ENCODE measurements at regions not wholly inside any gene's neighbourhood (a gene's known extent, or its start where the extent isn't known, plus 50 kb on each side); places are given as distances from the start of the nearest gene placed in this dataset.
A peak's percentile ranks its signal among the peaks of the same experiment; 100 is the strongest.

DNA sequence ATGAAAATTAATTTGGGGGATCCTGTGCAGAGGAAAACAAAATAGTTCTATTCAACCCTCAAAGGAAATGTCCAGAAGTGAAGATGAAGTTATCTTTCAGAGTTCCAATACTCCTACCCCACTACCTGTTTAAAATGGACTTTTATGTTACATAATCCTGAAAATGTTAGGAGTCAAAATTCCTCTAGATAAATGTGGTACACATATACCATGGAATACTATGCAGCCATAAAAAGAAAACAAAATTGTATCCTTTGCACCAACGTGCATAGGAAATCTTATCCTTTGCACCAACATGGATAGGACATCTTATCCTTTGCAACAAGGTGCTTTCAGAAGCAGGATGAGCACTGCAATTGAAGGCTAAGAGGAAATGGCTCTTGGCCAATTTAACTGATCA lies 245.2 kb downstream of the LTN1 start:
- DNase-seq = no peak

DNA sequence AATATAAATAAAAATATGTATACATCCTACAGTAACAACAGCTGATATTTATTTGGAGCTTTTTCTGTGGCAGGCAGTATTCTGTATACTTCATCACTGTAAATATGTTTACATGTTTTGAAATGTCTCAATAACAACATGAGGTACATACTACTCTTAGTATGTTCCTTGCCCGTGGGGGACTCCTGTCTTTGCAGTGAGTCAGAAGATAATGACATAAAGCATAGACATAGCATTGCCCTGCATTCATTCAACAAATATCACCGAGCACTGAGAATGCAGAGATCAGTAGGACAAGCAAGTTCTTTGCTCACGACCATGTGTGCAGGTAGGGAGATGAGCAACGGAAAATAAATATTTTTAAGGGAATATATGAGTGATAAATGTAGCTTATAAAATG lies 246.5 kb downstream of the LTN1 start:
- no peak for DNase-seq

DNA sequence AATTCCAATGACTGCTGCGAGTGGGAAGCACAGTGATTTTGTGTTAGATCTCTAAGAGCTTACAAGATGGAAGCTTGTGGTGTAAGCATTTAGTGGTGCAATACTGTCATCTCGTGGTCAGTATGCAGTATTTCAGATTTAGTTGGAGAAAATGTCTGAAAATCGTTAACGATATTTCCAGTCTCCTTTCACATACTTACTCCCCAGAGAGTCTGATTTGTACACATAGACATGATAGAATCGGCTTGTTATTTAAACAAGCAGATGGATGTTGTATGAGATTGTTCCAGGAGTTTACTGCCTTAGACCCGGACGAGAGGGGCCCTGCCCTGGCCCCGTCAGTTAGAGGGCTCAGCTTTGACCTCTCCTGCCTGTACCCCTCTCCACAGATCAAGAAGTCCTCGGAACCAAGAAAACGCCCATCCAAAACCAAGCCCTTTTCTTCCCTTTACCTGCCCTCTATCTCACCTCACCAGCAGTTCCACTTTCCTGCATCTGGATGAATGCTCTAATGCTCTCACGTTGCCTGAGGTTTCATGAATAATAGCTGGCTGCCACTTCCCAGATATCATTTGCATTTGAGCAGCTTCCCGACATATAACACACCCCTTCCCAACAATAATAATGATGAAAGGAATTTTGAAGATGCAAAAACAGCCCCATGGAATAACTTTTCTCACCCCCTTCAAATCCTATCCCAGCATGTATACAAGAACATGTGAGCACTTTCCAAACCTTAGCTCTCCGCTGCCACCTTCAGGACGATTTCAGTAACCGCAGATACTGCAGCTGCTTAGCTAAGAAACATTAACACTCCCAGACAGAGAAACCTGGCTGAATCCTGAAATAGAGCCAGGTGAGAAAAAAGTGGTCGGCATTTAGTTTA lies 247.3 kb downstream of the LTN1 start:
- DNase-seq = peak; percentile 66

DNA sequence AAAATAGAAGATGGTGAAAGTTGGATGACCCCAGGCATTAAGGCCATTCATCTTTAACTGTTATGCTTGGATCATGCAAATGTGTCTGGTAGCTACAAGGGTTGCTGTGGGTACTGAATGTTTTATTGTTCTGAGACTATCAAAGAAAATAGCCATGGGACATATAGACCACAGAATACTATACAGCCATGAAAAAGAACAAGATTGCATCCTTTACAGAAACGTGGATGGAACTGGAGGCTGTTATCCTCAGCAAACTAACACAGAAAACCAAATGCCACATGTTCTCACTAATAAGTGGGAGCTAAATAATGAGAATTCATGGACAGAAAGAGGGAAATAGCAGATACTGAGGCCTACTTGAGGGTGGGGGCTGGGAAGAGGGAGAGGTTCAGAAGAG lies 249.0 kb downstream of the LTN1 start:
- no peak for DNase-seq

DNA sequence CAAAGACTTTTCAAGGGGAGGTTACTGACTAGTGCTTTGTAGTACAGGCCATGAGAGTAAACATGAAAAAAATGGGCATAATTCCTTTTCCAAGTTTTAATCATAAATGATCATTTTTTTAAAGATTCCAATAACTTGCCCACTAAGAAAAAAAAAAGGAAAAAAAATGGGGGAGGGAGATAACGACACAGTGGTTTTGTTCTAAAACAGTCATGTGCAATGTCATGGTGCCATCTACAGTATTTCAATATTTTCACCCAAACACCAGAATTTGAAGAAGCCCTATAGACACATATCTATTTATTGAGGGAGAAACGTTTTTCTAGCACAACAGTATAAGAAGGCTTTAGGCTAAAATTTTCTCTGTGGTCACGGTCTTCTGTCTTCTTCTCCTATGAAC lies 250.2 kb downstream of the LTN1 start:
- no peak for DNase-seq

DNA sequence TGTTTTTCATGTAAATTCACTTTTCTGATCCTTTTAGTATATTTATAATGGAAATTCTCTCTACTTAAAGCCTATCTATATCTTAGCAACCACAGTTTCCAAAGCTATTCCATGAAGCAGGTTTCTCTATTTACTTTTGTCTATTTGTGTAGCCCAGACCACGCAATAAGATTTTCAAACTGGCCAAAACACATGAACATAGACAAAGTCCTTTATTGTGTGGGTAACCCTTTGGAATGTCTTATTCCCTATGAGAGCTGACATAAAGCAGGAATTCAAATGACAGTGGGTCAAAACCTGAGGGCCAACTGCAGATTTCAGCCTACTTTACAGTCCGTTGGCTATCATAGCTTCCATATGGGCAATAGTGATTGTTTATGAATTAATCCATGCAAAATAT lies 252.6 kb downstream of the LTN1 start:
- DNase-seq = no peak

DNA sequence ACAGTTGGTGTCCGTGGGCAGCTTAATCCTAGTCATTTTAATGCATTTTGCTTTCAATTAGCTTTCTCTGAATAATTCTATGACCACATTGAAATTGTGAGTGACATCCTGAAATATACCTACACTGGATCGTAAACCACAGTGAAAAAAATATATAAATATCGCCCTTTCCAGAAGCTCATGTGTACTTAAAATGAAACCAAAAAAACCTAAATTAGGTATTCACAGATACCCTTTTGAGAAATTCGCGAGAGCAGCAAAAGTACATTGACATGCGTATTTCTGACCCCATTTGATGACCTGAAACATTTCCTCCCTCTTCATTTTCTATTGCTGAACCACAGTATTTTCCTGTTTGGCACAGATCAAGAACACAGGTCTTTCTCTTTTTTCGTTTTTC lies 253.8 kb downstream of the LTN1 start:
- no peak for DNase-seq

DNA sequence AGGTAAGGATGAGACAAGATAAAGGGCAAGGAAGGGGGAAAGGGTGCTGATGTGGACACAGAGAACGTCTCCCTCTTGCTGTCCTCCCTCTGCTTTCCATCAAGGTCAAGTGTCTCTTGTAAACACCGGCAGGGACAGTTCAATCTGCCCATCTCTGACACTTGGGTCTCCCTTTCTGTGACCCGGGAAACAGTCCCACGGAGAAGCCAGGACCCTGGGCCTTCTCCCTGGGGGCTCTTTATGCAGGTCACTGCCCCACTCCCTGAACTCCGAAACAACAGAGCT lies 254.3 kb downstream of the LTN1 start:
- DNase-seq = no peak

DNA sequence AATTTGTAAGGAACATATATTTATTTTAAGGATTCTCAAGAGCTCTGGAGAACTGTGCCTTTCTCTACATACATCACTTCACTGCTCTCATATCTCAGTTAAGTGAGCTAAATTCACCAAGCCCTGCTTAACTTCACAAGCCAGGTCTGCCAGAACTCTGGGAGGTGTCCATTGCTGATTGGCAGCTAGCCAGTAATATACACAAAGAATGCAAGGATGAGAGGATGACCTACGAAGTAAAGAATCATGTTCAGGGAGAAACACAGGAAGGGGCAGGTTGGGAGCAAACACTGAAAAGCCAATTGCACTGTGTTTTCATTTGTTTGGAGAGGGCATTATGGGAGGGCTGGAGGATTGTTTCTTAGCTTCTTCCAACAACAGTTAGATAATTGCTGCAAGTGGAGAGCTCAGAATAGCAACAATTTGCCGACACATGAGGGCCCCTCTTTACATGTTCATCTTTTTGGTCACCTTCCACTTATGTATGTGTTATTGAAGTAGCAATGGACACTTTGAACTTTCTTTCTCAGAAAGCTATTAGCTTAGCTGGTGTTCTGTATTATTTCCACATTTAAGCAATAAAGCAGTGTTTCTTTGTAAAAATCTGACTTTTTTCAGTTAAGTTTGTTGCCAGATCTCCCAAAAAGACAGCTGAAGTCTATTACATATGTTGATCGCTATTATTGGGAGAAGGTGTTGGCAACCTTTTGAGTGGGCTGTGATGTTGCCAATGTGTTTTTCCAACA lies 254.8 kb downstream of the LTN1 start:
- no peak for DNase-seq

DNA sequence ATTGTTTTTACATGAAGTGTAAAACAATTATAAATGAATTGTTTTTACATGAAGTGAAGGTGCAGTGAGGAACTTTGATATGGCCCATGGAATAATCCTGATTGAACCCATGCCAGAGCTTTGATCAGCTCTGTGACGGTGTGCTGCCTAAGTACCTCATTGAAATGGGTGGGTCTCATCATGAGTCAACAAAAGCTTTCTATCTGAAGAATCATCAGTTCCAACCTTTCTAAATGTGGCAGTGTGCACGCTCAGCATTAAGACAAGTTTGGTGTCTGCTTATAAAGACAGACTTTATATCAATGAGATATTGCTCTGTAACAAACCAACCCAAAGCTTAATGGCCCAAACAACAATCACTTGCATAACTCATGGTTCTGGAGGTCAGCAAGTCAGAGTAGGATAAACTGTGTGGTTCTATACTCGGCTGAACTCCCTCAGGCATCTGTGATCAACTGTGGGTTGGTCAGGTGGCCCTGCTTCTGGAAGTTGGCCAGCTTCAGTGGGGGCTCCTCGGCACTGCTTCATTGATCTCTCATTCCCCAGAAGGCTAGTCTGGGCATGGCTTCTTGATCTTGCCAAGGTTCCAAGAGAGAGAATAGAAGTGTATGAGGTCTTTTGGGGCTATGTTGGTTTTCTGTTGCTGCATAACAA lies 258.0 kb downstream of the LTN1 start:
- DNase-seq = no peak

DNA sequence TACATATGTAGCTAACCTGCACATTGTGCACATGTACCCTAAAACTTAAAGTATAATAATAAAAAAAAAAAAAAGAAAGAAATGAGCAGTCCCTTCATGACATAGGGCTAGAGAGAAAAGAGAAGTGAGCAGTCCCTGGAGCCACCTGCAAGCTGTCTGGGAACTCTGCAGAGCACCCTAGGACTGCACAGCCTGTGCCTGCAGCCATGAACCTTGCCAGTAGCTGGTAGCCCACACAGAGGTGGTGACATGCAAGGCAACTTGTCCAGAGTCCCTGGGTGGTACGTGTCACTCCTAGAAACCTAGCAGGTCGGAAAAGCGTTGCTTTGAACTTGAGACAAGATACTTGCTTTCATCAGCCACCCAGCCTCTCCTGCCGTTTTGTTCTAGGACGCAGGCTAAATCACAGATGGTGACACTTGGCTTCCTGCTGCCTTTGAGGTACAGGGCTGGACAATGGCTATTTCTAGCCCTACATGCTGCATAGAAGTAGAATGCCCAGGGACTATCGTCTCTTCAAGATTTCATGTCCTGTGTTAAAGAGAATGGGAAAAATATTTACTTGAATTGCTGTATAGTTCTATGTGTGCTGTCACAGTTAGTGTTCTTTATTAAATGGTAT lies 260.9 kb downstream of the LTN1 start:
- DNase-seq = no peak

DNA sequence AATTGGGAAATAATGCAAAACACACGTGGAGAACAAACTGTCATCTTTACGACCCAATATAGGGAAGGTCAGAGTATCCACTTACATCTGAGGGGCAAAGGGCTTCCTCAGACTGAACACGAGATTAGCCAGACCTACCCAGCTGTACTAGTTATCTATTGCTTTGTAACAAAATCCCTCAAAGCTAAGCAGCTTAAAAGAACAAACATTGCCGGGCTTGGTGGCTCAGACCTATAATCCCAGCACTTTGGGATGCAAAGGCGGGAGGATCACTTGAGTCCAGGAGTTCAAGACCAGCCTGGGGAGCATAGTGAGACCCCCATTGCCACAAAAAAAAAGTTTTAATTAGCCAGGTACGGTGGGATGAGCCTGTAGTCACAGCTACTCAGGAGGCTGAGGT lies 262.8 kb downstream of the LTN1 start:
- no peak for DNase-seq

DNA sequence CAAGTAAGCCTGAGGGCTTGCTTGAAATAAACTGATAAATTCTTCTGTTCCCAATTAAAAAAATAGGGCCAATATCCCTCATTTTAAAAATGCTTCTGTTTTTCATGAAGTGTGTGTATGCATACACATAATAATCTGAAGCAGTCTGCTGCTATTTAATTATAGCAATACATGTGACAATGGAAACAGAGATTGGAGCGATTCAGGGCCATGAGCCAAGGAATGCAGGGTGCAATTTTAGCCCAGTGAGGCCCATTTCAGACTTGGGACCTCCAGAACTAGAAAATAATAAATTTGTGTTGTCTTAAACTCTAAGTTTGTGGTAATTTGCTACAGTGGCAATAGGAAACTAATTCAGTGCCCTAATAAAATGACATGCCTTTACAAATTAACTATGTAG lies 264.9 kb downstream of the LTN1 start:
- no peak for DNase-seq

DNA sequence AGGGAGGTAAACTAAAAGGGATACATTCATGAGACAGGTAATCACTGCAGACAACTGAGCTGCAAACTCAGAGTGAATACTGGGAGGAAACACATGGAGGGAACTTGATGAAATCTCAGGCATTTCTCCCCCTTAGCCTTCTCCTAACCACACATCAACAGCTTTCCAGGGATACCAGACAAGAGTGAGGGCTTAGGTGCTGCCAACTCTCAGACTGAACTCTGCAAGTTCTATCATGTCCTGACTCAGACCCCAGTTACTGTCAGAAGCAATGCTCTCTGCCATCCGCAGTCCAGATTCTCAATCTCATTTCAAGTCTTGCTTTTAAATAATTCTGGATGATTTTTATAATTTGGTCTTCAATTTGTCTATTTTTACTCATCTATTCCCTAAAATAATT lies 267.3 kb downstream of the LTN1 start:
- DNase-seq = no peak

DNA sequence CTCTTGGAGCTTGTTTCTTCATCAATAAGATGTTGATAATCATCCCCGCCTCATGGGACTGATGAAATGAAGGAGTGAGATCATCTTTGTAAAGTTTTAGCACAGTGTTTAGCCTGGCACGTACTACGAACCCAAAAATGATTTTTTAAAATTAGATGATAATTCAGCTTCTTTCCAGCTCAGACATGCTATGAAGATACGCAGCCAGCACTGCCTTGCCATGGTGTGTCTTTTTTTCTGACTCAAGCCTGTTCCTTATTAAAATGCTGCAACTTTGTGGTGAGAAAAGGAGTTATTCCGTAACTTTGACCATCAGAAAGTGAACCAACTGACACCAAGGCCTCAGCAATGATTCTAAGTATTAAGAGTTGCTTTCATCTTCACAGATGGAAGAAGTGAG lies 269.0 kb downstream of the LTN1 start:
- DNase-seq = no peak

DNA sequence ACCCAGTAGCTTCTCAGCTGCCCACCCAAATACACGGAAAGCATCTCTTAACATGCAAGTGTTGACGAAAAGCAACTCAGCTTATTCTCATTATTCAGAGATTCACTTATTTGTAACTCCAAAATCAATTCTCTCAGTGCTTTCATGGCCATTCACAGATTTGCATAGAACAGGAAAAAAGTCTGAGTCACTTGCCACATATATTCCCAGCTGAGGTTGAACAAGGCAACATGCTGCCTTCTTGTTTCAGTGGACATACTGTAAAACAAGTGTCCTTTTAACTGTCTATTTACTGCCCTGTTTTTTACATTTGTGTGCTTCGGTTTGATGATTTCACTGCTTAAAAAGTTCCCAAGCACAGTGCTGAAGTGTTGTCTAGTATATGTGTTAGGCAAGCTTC lies 273.0 kb downstream of the LTN1 start:
- no peak for DNase-seq

DNA sequence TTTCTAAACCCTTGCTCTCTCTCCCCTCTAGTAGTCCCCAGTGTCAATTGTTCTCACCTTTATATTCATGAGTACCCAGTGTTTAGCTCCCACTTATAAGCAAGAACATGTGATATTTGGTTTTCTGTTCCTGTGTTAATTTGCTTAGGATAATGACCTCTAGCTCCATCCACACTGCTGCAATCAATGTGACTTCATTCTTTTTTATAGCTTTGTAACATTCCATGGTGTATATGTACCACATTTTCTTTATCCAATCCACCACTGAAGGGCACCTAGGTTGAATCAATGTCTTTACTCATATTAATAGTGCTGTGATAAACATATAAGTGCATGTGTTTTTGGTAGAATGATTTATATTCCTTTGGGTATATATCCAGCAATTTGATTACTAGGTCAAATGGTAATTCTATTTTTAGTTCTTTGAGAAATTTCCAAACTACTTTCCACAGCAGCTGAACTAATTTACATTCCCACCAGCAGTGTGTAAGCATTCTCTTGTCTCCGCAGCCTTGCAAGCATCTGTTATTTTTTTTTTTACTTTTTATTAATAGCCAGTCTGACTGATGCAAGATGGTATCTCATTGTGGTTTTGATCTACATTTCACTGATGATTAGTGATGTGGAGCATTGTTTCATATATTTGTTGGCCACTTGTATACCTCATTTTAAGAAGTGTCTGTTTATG lies 277.8 kb downstream of the LTN1 start:
- no peak for DNase-seq

DNA sequence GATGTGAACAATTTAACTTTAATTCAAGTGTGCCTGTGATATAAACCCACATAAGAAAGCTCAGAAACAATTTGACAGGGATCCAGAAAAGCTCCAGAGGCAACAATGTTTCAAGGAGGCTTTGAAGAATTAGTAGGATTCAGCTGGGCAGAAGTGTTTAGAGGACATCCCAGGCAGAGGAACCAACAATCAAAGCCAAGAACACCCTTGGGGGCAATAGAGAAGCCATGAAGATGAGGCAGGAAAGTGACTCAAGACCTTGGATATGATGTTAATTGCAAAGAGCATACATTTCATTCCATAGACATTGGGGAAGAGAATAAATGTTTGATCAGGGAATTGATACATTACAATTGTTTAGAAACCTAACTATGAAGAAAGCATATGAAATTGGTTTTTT lies 280.3 kb downstream of the LTN1 start:
- DNase-seq = no peak

DNA sequence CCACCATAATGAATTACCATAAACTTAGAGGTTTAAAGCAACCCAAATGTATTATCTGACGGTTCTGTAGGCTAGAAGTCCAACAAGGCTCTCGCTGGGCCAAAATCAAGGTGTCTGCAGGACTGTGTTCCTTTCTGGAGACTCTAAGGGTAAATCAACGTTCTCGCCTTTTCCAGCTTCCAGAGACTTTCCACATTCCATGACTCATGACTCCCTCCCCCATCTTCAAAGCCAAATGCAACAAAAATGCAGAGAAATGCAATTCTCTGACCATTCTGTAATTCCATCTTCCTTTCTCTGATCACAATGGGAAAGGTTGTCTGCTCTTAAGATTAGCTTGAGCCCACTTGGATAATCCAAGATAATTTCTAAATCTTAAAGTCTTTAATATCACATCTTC lies 287.1 kb downstream of the LTN1 start:
- DNase-seq = no peak

DNA sequence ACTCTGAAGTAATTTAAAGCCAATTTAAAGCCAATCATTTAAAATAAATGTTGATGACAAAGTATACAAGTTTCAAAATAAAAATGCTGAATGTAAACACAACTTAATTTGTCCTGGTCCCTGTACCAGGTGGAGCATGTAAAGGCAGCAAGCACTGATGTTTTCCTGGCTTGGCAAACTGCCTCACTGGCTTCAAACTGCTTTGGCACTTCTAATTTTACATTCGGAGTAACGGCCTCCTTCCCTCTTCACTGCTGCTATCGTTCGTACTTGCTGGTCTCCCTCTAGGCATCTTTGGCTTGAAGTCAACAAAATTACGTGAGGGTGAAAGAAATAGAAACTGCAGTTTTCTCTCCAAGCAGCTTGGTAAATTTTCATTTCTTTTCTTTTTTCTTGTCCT lies 287.9 kb downstream of the LTN1 start:
- DNase-seq = no peak

DNA sequence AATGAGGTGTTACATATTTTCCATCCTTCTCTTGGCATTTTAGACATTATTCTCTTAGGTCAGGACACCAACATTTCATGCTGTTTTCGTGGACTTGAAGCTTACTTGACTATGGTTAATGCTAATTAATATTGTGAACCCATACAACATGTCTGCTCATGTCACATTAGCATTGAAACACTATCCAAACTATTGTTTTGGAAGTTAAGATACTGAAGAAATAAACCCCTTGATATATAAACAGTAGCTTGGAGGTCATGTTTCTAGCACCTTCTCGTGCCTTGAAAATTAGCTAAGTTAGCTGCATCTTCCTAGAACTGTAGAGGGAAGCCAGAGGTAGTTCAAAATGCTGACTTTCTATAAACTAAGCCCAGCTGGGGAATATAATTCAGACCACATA lies 288.8 kb downstream of the LTN1 start:
- no peak for DNase-seq

DNA sequence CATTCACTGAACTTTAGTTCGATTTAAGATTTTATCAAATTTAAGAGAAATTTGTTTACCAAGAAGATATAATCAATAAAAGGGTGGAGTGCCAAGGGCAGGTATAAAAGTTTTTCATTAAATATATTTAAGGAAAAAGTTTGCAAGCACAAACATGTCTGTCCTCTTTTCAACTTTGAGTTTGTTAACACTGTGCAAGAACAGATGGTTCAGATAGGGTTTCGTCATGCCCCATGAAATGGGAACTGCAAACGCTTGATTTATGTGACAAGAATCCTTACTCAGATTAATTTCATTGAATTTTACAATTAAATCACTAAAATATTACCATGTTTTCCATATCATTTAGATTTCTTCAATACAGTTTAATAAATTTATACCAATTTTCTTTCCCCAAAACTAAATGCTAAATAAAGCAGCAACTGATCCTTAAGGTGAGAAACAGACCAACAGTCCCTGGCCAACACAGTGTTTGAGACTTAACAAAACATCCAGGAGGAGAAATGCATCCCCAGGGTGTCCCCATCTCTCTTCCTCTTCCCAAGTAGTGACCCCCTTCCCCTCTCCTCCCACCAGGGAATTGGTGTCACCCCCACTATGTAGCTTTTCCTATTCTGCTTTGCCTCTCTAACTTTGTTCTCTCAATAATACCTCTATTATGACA lies 292.9 kb downstream of the LTN1 start:
- DNase-seq = no peak

DNA sequence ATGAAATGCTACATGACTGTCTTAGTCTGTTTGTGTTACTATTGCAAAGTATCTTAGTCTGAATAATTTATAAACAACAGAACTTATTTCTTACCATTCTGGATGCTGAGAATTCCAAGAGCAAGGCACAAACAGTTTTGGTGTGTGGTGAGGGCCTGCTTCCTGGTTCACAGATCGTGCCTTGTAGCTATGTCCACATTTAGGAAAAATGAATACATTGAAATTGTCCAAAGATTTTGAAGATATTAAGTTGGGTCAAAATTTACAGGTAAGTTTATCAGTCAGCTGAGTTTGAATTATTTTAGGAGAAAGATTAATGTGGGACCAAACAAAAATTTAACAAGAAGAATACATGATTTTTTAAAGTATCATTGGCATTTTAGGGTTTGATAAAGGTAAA lies 293.5 kb downstream of the LTN1 start:
- no peak for DNase-seq
